SK-N-MC (cell line): ENCODE measurements at regions not wholly inside any gene's neighbourhood (a gene's known extent, or its start where the extent isn't known, plus 50 kb on each side); places are given as distances from the start of the nearest gene placed in this dataset.
"Not testable (repeated sequence)": the region's sequence is repeated elsewhere in the genome, so short reads cannot be mapped to it uniquely, and the experiment has no call there.

Source experiments
- DNase-seq: peaks from one replicate; pipeline ENCODE4 v3.0.0-alpha.2; 2011; ENCODE audit warnings: low read depth, low spot score
- H3K27ac ChIP-seq: fragments of 200-600 bp; sonication (generic); 2 replicates; pipeline ENCODE4 v1.5.1; 2016; ENCODE audit warnings: mixed run types
- H3K36me3 ChIP-seq: fragments of 200-600 bp; sonication (generic); 2 replicates; pipeline ENCODE4 v1.6.1; 2017; ENCODE audit warnings: antibody characterized with exemption, low read length, mixed read lengths; ENCODE audit not compliant: insufficient read depth
- H3K4me3 ChIP-seq: fragments of 200-600 bp; sonication (generic); 2 replicates; pipeline ENCODE4 v1.5.1; 2016
- H3K9ac ChIP-seq: fragments of 200-600 bp; sonication (generic); 2 replicates; pipeline ENCODE4 v1.8.0; 2017; ENCODE audit warnings: mixed run types, mixed read lengths; ENCODE audit not compliant: insufficient read length
- H3K9me3 ChIP-seq: fragments of 200-600 bp; sonication (generic); 2 replicates; pipeline ENCODE4 v1.6.1; 2017; ENCODE audit warnings: low read depth, mild to moderate bottlenecking, antibody characterized with exemption, low read length, moderate library complexity, mixed read lengths

GRCh38 chr21:14006144-14006543 lies 204.6 kb downstream of the LIPI start:
- not testable (repeated sequence) for H3K36me3 ChIP-seq, H3K27ac ChIP-seq, H3K9me3 ChIP-seq, H3K9ac ChIP-seq, DNase-seq, H3K4me3 ChIP-seq

- not testable (repeated sequence) for H3K9ac ChIP-seq, H3K4me3 ChIP-seq, H3K36me3 ChIP-seq, H3K27ac ChIP-seq, H3K9me3 ChIP-seq, DNase-seq
Observed at GRCh38 chr21:13986996-13987958, 223.5 kb downstream of the LIPI start.

GRCh38 chr21:13985865-13986863 lies 224.6 kb downstream of the LIPI start:
- H3K4me3 ChIP-seq, H3K9ac ChIP-seq, DNase-seq, H3K36me3 ChIP-seq, H3K27ac ChIP-seq, H3K9me3 ChIP-seq: not testable (repeated sequence)

GRCh38 chr21:13985137-13985864 lies 225.5 kb downstream of the LIPI start:
- H3K9me3 ChIP-seq, H3K4me3 ChIP-seq, H3K9ac ChIP-seq, DNase-seq, H3K27ac ChIP-seq, H3K36me3 ChIP-seq: not testable (repeated sequence)

GRCh38 chr21:13984728-13985127 lies 226.0 kb downstream of the LIPI start:
- not testable (repeated sequence) for H3K9me3 ChIP-seq, H3K4me3 ChIP-seq, H3K27ac ChIP-seq, DNase-seq, H3K9ac ChIP-seq, H3K36me3 ChIP-seq

GRCh38 chr21:13981176-13982087 lies 229.3 kb downstream of the LIPI start:
- not testable (repeated sequence) for H3K9ac ChIP-seq, H3K4me3 ChIP-seq, H3K27ac ChIP-seq, H3K9me3 ChIP-seq, DNase-seq, H3K36me3 ChIP-seq

- H3K27ac ChIP-seq, H3K9ac ChIP-seq, H3K4me3 ChIP-seq, H3K9me3 ChIP-seq, H3K36me3 ChIP-seq, DNase-seq: not testable (repeated sequence)
Observed at GRCh38 chr21:13980115-13980662, 230.6 kb downstream of the LIPI start.

- H3K27ac ChIP-seq, H3K9me3 ChIP-seq, H3K9ac ChIP-seq, H3K36me3 ChIP-seq, DNase-seq, H3K4me3 ChIP-seq: not testable (repeated sequence)
Observed at GRCh38 chr21:13979608-13980007, 231.1 kb downstream of the LIPI start.

- H3K27ac ChIP-seq, H3K9ac ChIP-seq, H3K4me3 ChIP-seq, H3K36me3 ChIP-seq, H3K9me3 ChIP-seq, DNase-seq: not testable (repeated sequence)
Observed at GRCh38 chr21:13974582-13974981, 236.2 kb downstream of the LIPI start.

GRCh38 chr21:13969853-13970252 lies 240.9 kb downstream of the LIPI start:
- H3K9ac ChIP-seq, H3K27ac ChIP-seq, H3K4me3 ChIP-seq, DNase-seq, H3K36me3 ChIP-seq, H3K9me3 ChIP-seq: not testable (repeated sequence)

GRCh38 chr21:13969002-13969401 lies 241.8 kb downstream of the LIPI start:
- not testable (repeated sequence) for H3K9me3 ChIP-seq, H3K4me3 ChIP-seq, H3K9ac ChIP-seq, H3K27ac ChIP-seq, DNase-seq, H3K36me3 ChIP-seq

- H3K4me3 ChIP-seq, H3K27ac ChIP-seq, H3K9me3 ChIP-seq, H3K36me3 ChIP-seq, H3K9ac ChIP-seq, DNase-seq: not testable (repeated sequence)
Observed at GRCh38 chr21:13963259-13963658, 247.5 kb downstream of the LIPI start.
